T-helper 1 cell treated with Interleukin-12 subunit alpha and Interleukin-12 subunit beta and Interleukin-4 antibody, amounts not matched to agents 30 μg/mL and 1 μg/mL, for 36 hours (primary cell): ENCODE measurements at regions not wholly inside any gene's neighbourhood (a gene's known extent, or its start where the extent isn't known, plus 50 kb on each side); places are given as distances from the start of the nearest gene placed in this dataset.

Source experiments
- H3K27ac Mint-ChIP-seq: one replicate; pipeline ENCODE4 v1.8.0; 2021; ENCODE audit warnings: mild to moderate bottlenecking, mixed read lengths
- H3K27me3 Mint-ChIP-seq: one replicate; pipeline ENCODE4 v1.8.0; 2021; ENCODE audit warnings: low read depth, mixed read lengths
- H3K36me3 Mint-ChIP-seq: one replicate; pipeline ENCODE4 v1.8.0; 2021; ENCODE audit warnings: low read depth, mixed read lengths
- H3K4me1 Mint-ChIP-seq: one replicate; pipeline ENCODE4 v1.8.0; 2021; ENCODE audit warnings: low read depth, mixed read lengths
- H3K4me3 Mint-ChIP-seq: one replicate; pipeline ENCODE4 v1.8.0; 2021; ENCODE audit warnings: mild to moderate bottlenecking, moderate library complexity, mixed read lengths
- H3K9me3 Mint-ChIP-seq: one replicate; pipeline ENCODE4 v1.8.0; 2021; ENCODE audit warnings: mixed read lengths

GRCh38 chr16:51455398-51455797, 304.3 kb upstream of the SALL1 start:
- H3K27me3 Mint-ChIP-seq: no peaks in the 10 kb centered on the region
- H3K4me3 Mint-ChIP-seq: no peak overlapping the region
- H3K27ac Mint-ChIP-seq: no peak overlapping the region
- no peaks in the 10 kb centered on the region for H3K36me3 Mint-ChIP-seq
- no peaks in the 10 kb centered on the region for H3K4me1 Mint-ChIP-seq
- peaks cover 12% of the 10 kb centered on the region for H3K9me3 Mint-ChIP-seq

GRCh38 chr16:51453251-51453650, 302.2 kb upstream of the SALL1 start:
- Mint-ChIP-seq H3K36me3 (no peaks in the 10 kb centered on the region), H3K4me1 (no peaks in the 10 kb centered on the region), H3K27me3 (no peaks in the 10 kb centered on the region), H3K4me3 (no peak overlapping the region), H3K9me3 (peaks cover 15% of the 10 kb centered on the region), H3K27ac (no peak overlapping the region)

- Mint-ChIP-seq H3K27ac (no peak overlapping the region), H3K36me3 (no peaks in the 10 kb centered on the region), H3K9me3 (peaks cover 9% of the 10 kb centered on the region), H3K4me3 (no peak overlapping the region), H3K4me1 (no peaks in the 10 kb centered on the region), H3K27me3 (no peaks in the 10 kb centered on the region)
Observed at GRCh38 chr16:51450909-51451308, 299.8 kb upstream of the SALL1 start.

GRCh38 chr16:51450376-51450775, 299.3 kb upstream of the SALL1 start:
- no peaks in the 10 kb centered on the region for H3K4me1 Mint-ChIP-seq
- H3K27me3 Mint-ChIP-seq: no peaks in the 10 kb centered on the region
- H3K9me3 Mint-ChIP-seq: peaks cover 7% of the 10 kb centered on the region
- H3K27ac Mint-ChIP-seq: no peak overlapping the region
- no peaks in the 10 kb centered on the region for H3K36me3 Mint-ChIP-seq
- no peak overlapping the region for H3K4me3 Mint-ChIP-seq

GRCh38 chr16:51449441-51449840, 298.4 kb upstream of the SALL1 start:
- Mint-ChIP-seq H3K36me3 (no peaks in the 10 kb centered on the region), H3K9me3 (peaks cover 3% of the 10 kb centered on the region), H3K4me3 (no peak overlapping the region), H3K27ac (no peak overlapping the region), H3K4me1 (no peaks in the 10 kb centered on the region), H3K27me3 (no peaks in the 10 kb centered on the region)

- no peaks in the 10 kb centered on the region for H3K36me3 Mint-ChIP-seq
Observed at GRCh38 chr16:51445250-51445649, 294.2 kb upstream of the SALL1 start.

GRCh38 chr16:51443934-51444333, 292.9 kb upstream of the SALL1 start:
- H3K36me3 Mint-ChIP-seq: no peaks in the 10 kb centered on the region
- H3K27ac Mint-ChIP-seq: no peak overlapping the region
- H3K9me3 Mint-ChIP-seq: no peaks in the 10 kb centered on the region
- H3K27me3 Mint-ChIP-seq: peaks cover 15% of the 10 kb centered on the region
- no peak overlapping the region for H3K4me3 Mint-ChIP-seq
- H3K4me1 Mint-ChIP-seq: no peaks in the 10 kb centered on the region

More at GRCh38 chr16:51445250-51445649, 294.2 kb upstream of the SALL1 start:
- Mint-ChIP-seq H3K27me3 (peaks cover 14% of the 10 kb centered on the region), H3K9me3 (peaks cover 3% of the 10 kb centered on the region), H3K4me3 (no peak overlapping the region), H3K4me1 (no peaks in the 10 kb centered on the region), H3K27ac (no peak overlapping the region)

GRCh38 chr16:51442141-51442870, 291.2 kb upstream of the SALL1 start:
- H3K36me3 Mint-ChIP-seq: no peaks in the 10 kb centered on the region
- no peak overlapping the region for H3K4me3 Mint-ChIP-seq
- no peaks in the 10 kb centered on the region for H3K9me3 Mint-ChIP-seq
- peaks cover 19% of the 10 kb centered on the region for H3K27me3 Mint-ChIP-seq
- H3K4me1 Mint-ChIP-seq: no peaks in the 10 kb centered on the region
- H3K27ac Mint-ChIP-seq: no peak overlapping the region

GRCh38 chr16:51440131-51440889, 289.2 kb upstream of the SALL1 start:
- Mint-ChIP-seq H3K27me3 (peaks cover 19% of the 10 kb centered on the region), H3K27ac (no peak overlapping the region), H3K4me3 (no peak overlapping the region), H3K4me1 (no peaks in the 10 kb centered on the region), H3K9me3 (no peaks in the 10 kb centered on the region), H3K36me3 (no peaks in the 10 kb centered on the region)

GRCh38 chr16:51439271-51439670, 288.2 kb upstream of the SALL1 start:
- Mint-ChIP-seq H3K9me3 (no peaks in the 10 kb centered on the region), H3K27me3 (peaks cover 19% of the 10 kb centered on the region), H3K4me1 (no peaks in the 10 kb centered on the region), H3K4me3 (no peak overlapping the region), H3K27ac (no peak overlapping the region), H3K36me3 (no peaks in the 10 kb centered on the region)

- H3K9me3 Mint-ChIP-seq: peaks cover 7% of the 10 kb centered on the region
- peaks cover 13% of the 10 kb centered on the region for H3K27me3 Mint-ChIP-seq
- no peaks in the 10 kb centered on the region for H3K36me3 Mint-ChIP-seq
- H3K27ac Mint-ChIP-seq: no peak overlapping the region
- H3K4me3 Mint-ChIP-seq: no peak overlapping the region
- H3K4me1 Mint-ChIP-seq: no peaks in the 10 kb centered on the region
Observed at GRCh38 chr16:51436742-51437141, 285.7 kb upstream of the SALL1 start.

- Mint-ChIP-seq H3K9me3 (peaks cover 7% of the 10 kb centered on the region), H3K4me1 (no peaks in the 10 kb centered on the region), H3K27ac (no peak overlapping the region), H3K36me3 (no peaks in the 10 kb centered on the region), H3K27me3 (peaks cover 5% of the 10 kb centered on the region), H3K4me3 (no peak overlapping the region)
Observed at GRCh38 chr16:51434567-51435198, 283.6 kb upstream of the SALL1 start.

- H3K4me3 Mint-ChIP-seq: no peak overlapping the region
- H3K27ac Mint-ChIP-seq: no peak overlapping the region
- no peaks in the 10 kb centered on the region for H3K36me3 Mint-ChIP-seq
- no peaks in the 10 kb centered on the region for H3K4me1 Mint-ChIP-seq
- peaks cover 10% of the 10 kb centered on the region for H3K9me3 Mint-ChIP-seq
- H3K27me3 Mint-ChIP-seq: peaks cover under 1% of the 10 kb centered on the region
Observed at GRCh38 chr16:51433599-51433998, 282.5 kb upstream of the SALL1 start.

GRCh38 chr16:51431517-51432241, 280.6 kb upstream of the SALL1 start:
- Mint-ChIP-seq H3K27ac (no peak overlapping the region), H3K4me3 (no peak overlapping the region), H3K4me1 (no peaks in the 10 kb centered on the region), H3K36me3 (no peaks in the 10 kb centered on the region), H3K9me3 (peaks cover 10% of the 10 kb centered on the region), H3K27me3 (no peaks in the 10 kb centered on the region)
